ENCODE measurements at regions not wholly inside any gene's neighbourhood (a gene's known extent, or its start where the extent isn't known, plus 50 kb on each side); places are given as distances from the start of the nearest gene placed in this dataset.

- no peak for TF ChIP-seq ZFP3 (CRISPR knock-in tag; IDR thresholded peaks at IDR 0.05)
- TF ChIP-seq ARNTL (CRISPR knock-in tag; IDR thresholded peaks at IDR 0.05; ENCODE audit: borderline replicate concordance, low read depth), result no peak
- TF ChIP-seq ZFP30 (CRISPR knock-in tag; IDR thresholded peaks at IDR 0.05), result no peak
- TF ChIP-seq CREB5 (CRISPR knock-in tag; IDR thresholded peaks at IDR 0.05; ENCODE audit: low read depth), result no peak
- no peak for TF ChIP-seq TOX (CRISPR knock-in tag; IDR thresholded peaks at IDR 0.05; ENCODE audit: borderline replicate concordance)
- TF ChIP-seq TSHZ2 (CRISPR knock-in tag; IDR thresholded peaks at IDR 0.05), result no peak
- no peak for TF ChIP-seq ZC3H10 (CRISPR knock-in tag; IDR thresholded peaks at IDR 0.05)
Observed at GRCh38 chr11:80694385-80694784, 1253.6 kb upstream of the TENM4 start.

Data from SK-N-SH treated with all-trans-retinoic acid at 6 μM for 48 hours (cell line).